ENCODE measurements at regions not wholly inside any gene's neighbourhood (a gene's known extent, or its start where the extent isn't known, plus 50 kb on each side); places are given as distances from the start of the nearest gene placed in this dataset.

- intact Hi-C loops (cut with micrococcal nuclease) (no loop called here), dilution Hi-C loops (cut with MboI; ENCODE audit: extremely low pct_ligation_motif_present, low sequenced_read_pairs) (no loop called here)
- no peaks in the 10 kb centered on the region for H3K36me3 ChIP-seq (ENCODE audit: control insufficient read depth in 2 of 2, extremely low read depth in 1 of 2, insufficient read depth in 2 of 2, low read length in 2 of 2)
- no peak overlapping the region for H3K27ac ChIP-seq (ENCODE audit: insufficient read depth, low read depth, low read length)
- no peaks in the 10 kb centered on the region for H4K20me1 ChIP-seq (replicated peaks; ENCODE audit: control insufficient read depth, extremely low read depth, insufficient read depth, low read length)
- TF ChIP-seq JUN (IDR thresholded peaks at IDR 0.05; ENCODE audit: borderline replicate concordance, insufficient read depth, insufficient read length, low read depth) = no peak
- TF ChIP-seq CTCF (IDR thresholded peaks at IDR 0.05; ENCODE audit: extremely low read depth in 1 of 2, insufficient read depth in 1 of 2, low read depth in 1 of 2, low read length in 2 of 2) = no peak
- no peak for TF ChIP-seq GATA2 (IDR thresholded peaks at IDR 0.05; ENCODE audit: insufficient read depth, insufficient read length, low read depth, low read length)
- TF ChIP-seq, protein P1, sequence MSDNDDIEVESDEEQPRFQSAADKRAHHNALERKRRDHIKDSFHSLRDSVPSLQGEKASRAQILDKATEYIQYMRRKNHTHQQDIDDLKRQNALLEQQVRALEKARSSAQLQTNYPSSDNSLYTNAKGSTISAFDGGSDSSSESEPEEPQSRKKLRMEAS (IDR thresholded peaks at IDR 0.05; ENCODE audit: insufficient read depth, insufficient read length) = no peak
- TF ChIP-seq POLR2A (IDR thresholded peaks at IDR 0.05; ENCODE audit: low read depth, low read length) = no peak
- no peak for TF ChIP-seq MYC (IDR thresholded peaks at IDR 0.05; ENCODE audit: low read depth, low read length)
- TF ChIP-seq POLR2AphosphoS5 (IDR thresholded peaks at IDR 0.05; ENCODE audit: insufficient read depth, low read depth, low read length) = no peak
- TF ChIP-seq EZH2 (IDR thresholded peaks at IDR 0.05; ENCODE audit: borderline replicate concordance, low read depth, low read length, severe bottlenecking) = no peak
- TF ChIP-seq FOS (IDR thresholded peaks at IDR 0.05; ENCODE audit: borderline replicate concordance, insufficient read depth, low read length) = no peak
- DNase-seq (ENCODE audit: low read depth, low spot score) (no peak), FAIRE-seq (no peak)
- ChIA-PET POLR2A (interaction anchor here (0.7 kb wide), 1 partner anchor 47 kb away, joined by 3 read pairs; no protein-coding TSS in a partner anchor), CTCF (no interaction called here)
- no peaks in the 10 kb centered on the region for H3K9me3 ChIP-seq (replicated peaks; ENCODE audit: control insufficient read depth, insufficient read depth, low read length)
- no peak overlapping the region for H2AFZ ChIP-seq (ENCODE audit: low read depth, low read length)
- no peak overlapping the region for H3K9ac ChIP-seq (replicated peaks; ENCODE audit: extremely low read depth, insufficient read depth, low read length)
- no TSS peak for BruUV-seq (replicated peaks)
- no peaks in the 10 kb centered on the region for H3K79me2 ChIP-seq (ENCODE audit: control insufficient read depth, insufficient read depth, low read length)
- H3K27me3 ChIP-seq (ENCODE audit: control insufficient read depth in 2 of 2, insufficient read depth in 2 of 2, low read length in 2 of 2) = peaks cover 2 to 3% of the 10 kb centered on the region in 2 experiments
- H3K4me2 ChIP-seq (ENCODE audit: insufficient read depth, low read length) = no peak overlapping the region
- no peak overlapping the region for H3K4me3 ChIP-seq (replicated peaks in 1 of 3; ENCODE audit: insufficient read depth in 1 of 3, low read depth in 1 of 3, low read length in 3 of 3)
- H3K9me1 ChIP-seq (replicated peaks; ENCODE audit: control insufficient read depth, extremely low read depth, insufficient read depth, low read length) = no peaks in the 10 kb centered on the region
- no peaks in the 10 kb centered on the region for H3K4me1 ChIP-seq (ENCODE audit: control insufficient read depth, extremely low read depth, insufficient read depth, low read length)
These were observed 93.7 kb upstream of the PMEPA1 start for GRCh38 chr20:57803508-57804005.
